Activated CD4-positive, alpha-beta T cell treated with anti-CD3 and anti-CD28 coated beads, Interleukin-2, amount 50 U/mL, for 16 hours (primary cell): ENCODE measurements at regions not wholly inside any gene's neighbourhood (a gene's known extent, or its start where the extent isn't known, plus 50 kb on each side); places are given as distances from the start of the nearest gene placed in this dataset.
"Not testable (repeated sequence)": the region's sequence is repeated elsewhere in the genome, so short reads cannot be mapped to it uniquely, and the experiment has no call there.

Experiments used
- DNase-seq: peaks from one replicate; pipeline ENCODE4 v3.0.0-alpha.2; 2020

DNA sequence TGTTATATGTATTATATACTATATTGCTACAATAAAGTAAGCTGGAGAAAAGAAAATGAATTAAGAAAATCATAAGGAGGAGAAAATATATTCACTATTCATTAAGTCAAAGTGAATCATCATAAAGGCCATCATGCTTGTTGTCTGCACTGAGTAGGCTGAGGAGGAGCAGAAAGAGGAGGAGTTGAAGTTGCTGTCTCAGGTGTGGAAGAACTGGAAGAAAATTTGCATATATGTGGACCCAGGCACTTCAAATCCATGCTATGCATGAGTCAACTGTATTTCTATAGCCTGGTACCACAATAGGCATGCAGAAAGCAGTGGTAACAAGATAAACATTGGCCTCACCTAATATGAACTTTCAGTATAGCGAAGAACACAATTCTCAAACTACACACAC is 135.9 kb upstream of the SGCG start:
- DNase-seq: no peak

DNA sequence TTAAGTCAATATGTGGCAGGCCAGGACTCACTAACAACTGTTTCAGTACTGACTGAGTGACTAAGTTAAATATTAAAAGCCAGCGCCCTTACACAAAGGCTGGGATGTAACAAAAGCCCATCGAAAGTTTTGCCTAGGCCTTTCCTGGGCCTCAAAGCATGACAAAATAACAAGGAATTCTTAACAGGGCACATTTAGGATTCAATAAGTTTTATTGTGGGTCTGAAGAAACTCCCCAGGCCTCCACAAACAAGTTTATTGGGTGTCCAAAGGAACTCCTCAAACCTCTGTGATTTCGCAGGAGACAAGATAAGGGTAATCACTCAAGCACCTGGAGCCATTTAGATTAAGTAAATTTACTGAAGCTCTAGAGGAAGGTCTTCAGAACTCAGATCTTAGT is 130.7 kb upstream of the SGCG start:
- no peak for DNase-seq

DNA sequence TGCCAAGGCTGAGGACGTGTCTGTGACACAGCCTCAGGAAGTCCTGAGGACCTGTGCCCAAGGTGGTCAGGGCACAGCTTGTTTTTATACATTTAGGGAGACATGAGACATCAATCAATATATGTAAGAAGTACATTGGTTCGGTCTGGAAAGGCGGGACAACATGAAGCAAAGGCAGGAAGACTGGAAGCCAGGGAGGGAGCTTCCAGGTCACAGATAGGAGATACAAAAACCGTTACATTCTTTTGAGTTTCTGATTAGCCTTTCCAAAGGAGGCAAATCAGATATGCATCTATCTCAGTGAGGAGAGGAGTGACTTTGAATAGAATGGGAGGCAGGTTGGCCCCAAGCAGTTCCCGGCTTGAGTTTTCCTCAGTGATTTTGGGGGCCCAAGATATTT is 127.1 kb upstream of the SGCG start:
- DNase-seq: not testable (repeated sequence)

DNA sequence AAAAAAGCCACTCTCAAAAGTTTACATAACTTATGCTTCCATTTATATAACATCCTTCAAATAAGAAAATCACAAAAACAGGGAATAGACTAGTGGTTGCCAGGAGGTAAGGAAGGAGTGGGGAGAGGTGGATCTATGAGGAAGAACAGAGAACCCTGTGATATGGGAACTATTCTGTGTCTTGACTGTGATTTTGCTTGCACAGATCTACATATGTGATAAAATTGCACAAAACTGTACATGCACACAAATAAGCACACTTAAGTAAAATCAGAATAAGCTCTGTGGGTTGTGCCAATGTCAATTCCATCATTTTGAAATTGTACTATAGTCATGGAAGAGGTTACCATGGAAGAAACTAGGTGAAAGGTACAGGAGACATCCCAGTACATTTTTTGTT is 121.6 kb upstream of the SGCG start:
- DNase-seq: no peak

DNA sequence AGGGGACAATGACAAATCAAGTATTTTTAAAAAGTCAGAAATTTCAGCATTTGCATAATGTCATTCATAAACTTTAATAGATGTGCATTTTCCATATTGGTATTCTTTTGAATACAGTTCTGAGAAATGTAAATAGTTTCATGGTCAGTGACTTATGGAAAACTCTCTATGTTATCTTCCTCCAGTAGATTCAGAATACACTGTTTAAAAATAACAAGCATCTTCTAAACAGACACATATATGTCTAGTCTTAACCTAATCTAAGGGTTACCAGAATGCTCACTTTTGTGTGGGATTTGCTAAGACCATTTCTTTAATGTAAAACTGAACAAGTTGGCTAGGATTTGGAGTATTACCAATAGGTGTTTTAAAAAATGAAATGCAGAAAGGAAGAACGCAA is 119.8 kb upstream of the SGCG start:
- no peak for DNase-seq

DNA sequence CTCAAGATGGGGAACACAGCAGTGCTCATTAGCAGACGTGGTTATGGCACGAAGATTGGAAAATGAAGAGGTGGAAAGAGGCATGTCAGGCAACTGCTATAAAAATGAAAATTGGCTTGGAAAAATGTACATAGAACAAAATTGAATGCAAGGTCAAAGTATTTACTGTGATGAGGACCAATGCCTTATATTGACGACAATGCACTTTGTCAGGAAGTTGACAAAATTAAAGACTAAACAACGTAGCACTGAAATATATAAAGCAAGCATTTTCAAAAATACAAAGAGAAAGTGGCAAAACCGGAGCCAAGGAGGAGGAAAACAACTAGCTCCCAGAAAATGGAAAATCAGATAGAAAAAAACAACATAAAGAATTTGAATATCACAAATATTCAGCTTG is 113.7 kb upstream of the SGCG start:
- no peak for DNase-seq

DNA sequence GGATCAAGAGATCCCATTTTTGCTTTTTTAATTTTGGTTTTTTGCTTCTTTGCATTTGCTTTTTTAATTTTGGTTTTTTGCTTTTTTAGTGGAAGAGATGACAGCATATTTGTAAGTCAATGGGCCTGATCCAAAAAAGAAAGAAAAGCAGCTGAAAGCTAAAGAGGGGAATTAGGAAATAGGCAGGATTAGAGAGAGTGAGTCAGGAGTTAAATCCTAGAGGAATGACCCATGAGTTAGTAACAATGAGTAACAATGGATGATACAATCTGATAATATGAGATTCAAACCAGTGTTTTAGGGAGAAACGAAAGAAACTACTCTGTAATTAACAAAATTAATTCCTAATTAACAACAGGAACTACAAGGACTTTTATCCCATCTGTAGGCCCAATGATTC is 111.2 kb upstream of the SGCG start:
- no peak for DNase-seq

DNA sequence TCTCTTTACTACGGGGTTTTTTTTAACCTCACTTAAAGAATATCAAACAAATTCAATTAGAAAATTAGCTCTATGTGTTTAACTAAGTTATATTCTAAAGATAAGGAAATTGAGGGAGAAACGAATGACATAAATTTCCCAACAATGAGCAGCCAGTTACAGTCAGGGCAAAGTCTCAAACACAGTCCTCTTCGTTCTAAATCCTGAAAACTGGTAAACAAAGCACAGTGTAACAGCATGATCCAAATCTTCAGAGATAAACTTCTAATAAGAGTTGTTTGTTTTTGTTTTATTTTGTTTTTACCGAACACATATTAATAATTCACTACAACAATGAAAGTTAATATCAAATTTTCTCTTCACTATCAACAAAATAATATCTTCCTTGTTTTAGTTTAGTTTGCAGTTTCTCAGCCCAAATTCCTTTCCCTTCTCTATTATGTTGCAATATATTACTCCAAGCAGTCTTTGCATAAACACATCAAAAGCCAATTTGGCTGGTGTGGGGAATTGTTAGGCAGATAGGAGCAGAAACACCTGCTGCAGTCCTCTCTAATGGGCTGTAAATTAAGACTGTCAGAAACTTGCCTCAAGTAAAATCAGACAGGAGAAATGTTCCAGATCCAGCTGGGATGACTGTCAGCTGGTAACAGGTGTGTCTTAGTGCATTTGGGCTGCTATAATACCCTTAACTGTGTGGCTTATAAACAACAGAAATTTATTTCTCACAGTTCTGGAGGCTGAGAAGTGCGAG is 106.5 kb upstream of the SGCG start:
- DNase-seq: no peak

DNA sequence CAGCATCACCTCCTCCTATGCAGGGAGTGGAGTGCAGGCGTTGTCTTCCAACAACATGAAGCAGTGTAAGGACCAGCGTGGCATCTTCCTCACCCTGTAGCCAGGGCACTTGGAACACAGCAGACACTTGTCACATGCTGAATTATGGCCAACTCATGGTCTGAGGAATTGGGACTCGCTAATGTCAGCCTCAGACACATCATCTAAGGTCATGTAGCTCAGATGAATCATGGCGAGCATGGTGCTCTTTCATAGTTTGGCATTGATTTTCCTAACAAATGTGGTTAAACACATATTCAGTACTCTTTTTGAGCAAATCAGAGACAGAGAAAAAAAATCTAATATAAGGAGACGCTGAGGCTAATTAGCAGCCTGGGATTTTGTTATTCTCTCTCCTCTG is 99.6 kb upstream of the SGCG start:
- no peak for DNase-seq

DNA sequence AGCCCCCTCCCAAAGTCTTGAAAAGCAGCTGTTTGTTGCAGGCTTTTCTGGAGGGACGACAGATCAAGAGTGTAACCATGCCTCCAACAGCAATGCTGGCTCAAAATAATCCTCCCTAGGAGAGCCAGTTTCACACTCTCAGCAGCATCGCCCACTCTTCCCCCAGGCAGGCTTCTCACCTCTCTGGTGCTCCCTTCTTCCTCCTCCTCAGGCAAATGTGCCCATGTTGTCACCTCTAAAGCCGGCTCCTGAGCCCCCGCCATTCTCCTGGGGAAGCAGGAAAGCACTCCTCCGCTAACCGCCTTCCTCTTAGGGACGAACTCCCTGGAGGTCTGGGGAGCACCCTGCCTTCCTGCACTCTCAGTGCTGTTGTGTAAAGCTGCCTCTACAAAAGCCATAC is 98.9 kb upstream of the SGCG start:
- no peak for DNase-seq

DNA sequence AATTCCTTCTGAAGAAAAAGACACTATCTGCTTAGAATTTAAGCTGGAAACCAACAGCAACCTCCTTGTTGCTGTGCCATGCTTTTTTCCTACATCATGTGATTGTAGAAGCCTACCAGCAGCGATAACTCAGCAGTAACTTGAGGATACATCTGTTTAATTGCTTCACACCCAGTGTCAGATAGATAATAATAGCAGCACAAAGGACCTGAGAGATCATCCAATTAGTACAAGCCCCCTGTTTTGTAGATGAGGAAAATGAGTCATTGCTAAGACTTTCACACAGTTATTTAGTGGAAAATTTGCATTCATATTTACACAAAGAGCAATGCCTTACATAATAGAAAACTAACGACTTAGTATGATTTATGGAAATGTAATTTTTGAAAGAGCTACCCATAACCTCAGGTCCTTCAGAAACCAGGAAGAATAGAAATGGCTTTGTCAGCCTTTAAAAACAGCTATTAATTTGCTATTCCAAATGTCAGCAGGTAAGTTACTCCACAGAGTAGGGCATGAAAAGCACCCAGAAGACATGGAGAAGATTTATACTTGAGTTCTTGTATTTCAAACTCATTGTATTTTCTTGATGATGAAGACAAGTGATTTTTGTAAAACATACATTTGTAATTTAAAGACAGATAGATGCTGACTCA is 93.7 kb upstream of the SGCG start:
- no peak for DNase-seq

DNA sequence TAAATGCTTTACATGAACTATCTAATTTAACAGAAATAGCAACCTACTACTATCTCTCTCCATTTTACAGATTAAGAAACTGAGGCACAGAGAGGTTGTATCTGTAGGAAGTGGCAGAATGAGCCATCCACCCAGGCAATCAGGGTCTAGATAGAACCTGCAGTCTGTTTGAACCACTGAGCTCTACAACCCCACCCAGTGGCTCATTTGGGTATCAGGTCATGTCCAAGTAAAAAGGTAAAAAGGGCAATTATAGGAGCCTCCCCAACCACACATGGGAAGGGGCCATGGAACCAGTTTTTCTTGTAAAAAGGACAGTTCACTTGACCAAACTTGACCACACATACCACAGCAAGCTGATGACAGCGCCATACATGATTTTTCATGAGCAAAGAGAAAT is 92.9 kb upstream of the SGCG start:
- peak; percentile 23 for DNase-seq

DNA sequence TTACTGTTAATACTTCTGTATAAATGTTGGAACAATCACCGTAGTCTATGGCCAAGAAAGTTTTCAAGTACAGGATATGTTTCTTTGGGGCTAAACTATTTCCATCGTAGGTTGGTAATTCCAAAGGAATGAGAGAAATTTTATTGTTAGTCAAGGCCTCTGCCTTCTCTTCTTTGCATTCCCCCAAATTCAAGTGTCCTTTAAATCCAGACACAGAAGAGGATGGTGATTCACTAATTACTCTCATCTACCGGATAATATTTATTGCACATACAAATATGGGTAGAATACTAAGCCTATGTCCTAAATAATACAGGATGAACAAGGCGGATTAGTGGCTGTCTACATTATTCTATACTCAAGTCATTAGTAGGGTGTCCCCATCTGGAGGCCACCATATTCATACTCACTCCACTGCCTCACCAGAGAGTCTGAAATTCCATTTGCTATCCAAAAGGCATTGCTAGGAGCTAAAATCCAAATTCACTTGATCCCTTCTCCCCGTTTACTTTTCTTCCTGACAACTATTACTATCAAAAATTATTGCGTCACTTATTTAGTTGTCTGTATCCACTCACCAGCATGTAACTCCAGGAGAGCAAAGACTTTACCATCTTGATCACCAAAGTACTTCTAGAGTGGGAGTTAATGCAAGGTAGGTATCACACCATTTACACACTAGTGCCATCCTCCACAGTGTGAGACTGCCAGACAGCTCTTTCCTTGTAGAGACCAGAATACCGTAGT is 82.4 kb upstream of the SGCG start:
- DNase-seq: no peak

DNA sequence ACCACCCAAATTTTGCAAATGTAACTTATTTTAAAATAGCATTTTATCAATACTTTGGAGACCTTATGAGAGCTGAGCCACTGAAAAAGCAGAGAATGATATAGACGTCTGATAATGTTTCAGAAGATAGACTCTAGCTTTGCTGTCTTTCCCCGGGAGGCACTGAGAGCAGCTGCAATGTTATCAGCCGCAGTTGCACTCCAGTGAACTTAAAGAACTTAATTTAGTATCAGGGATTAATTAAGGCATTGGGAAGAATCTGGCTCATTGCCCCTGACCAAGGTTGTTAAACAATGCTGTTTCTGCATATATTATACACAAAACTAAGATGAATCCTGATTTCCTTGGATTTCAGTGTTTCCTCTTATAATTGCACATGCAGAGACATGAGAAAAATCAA is 75.7 kb upstream of the SGCG start:
- no peak for DNase-seq

DNA sequence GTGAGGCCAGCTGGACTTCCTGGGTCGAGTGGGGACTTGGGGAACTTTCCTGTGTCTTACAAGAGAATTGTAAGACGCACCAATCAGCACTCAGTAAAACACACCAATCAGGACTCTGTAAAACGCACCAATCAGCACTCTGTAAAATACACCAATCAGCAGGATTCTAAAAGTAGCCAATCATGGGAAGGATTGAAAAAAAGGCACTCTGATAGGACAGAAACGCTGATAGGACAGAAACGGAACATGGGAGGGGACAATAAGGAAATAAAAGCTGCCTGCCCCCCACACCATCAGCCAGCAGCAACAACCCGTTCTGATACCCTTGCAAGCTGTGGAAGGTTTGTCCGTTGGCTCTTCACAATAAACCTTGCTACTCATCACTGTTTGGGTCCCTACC is 73.1 kb upstream of the SGCG start:
- no peak for DNase-seq

DNA sequence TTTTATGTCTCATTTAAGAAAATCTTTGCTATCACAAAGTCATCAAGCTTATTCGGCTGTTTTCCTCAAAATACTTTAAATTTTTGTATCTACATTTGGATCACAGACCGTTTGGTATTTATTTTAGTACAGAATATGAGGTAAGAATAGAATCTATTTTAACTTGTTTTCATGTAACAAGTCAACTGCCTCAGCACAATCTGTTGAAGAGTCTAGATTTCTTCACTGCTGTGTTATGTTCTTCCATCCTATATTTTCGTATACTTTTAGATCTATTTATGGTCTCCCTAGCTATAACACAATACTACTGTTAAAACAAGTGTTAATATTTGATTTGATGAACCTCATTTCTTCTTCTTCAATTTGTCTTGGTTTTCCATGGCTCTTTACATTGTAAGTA is 61.6 kb upstream of the SGCG start:
- DNase-seq: no peak

DNA sequence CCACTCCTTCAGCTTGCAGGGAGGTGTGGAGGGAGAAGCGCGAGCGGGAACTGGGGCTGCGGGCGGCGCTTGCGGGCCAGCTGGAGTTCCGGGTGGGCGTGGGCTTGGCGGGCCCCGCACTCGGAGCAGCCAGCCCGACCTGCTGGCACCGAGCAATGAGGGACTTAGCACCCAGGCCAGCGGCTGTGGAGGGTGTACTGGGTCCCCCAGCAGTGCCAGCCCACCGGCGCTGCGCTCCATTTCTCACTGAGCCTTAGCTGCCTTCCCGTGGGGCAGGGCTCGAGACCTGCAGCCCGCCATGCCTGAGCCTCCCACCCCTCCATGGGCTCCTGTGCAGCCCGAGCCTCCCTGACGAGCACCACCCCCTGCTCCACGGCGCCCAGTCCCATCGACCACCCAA is 53.2 kb upstream of the SGCG start:
- not testable (repeated sequence) for DNase-seq

DNA sequence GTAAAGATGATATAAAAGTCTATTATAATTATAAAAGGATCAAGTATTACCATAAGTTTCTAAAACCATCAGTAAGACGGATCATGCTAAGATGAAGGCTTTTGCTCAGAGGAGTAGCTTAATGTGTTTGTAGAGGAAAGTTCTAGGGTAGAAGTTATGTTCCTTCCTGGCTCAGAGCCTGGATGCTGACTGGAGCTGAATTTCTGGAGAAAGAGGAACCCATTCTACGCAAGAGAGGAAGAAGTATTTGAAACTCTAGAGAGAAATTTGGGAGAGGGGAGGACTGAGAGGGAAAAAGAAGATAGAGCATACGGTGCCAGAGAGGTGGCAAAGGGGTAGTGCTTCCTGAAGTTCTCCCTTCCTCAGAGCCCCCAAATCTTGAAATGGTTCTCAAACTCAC is 51.4 kb upstream of the SGCG start:
- DNase-seq: no peak
